ENCODE measurements at regions not wholly inside any gene's neighbourhood (a gene's known extent, or its start where the extent isn't known, plus 50 kb on each side); places are given as distances from the start of the nearest gene placed in this dataset.
"Not testable (repeated sequence)": the region's sequence is repeated elsewhere in the genome, so short reads cannot be mapped to it uniquely, and the experiment has no call there.

DNA sequence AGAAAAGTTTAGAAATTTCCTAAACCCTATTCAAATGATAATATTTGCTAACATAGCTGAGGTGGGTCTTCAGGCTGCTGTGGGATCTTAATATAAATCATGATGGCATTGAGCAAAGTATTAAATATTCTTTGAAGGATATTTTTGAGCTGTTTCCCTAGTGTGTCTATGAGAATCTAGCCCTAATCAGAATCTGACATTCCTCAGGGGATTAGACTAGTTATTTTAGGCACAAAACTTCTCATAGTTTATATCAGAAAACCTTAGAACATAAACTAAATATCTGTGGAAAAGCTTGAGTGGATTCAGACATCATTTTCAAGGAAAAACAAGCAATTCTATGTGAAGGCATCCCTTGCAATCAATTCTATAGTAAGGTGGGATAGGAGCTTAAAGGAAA, 594.5 kb downstream of the RFPL4B start:
- no peak for DNase-seq

- no peak for DNase-seq
Measured at GRCh38 chr6:112946051-112946450, 598.9 kb downstream of the RFPL4B start.

DNA sequence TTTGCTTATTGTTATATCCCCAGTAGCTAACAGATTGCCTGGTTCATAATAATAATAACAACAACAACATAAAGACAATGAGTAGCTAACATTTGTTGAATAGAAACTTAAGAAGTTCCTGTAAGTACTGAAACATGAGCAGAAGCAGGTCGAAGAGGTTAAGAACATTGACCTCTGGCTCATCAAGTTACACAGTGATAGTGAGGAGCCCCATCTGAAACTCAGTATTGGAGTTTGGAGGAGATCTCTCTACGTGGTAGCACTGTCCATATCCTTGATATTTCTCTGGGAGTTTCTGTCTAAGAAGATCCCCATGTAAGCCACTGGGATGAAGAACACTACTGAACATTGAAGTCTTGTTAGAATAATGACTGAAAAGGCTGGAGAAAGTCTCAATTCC, 600.4 kb downstream of the RFPL4B start:
- no peak for DNase-seq

DNA sequence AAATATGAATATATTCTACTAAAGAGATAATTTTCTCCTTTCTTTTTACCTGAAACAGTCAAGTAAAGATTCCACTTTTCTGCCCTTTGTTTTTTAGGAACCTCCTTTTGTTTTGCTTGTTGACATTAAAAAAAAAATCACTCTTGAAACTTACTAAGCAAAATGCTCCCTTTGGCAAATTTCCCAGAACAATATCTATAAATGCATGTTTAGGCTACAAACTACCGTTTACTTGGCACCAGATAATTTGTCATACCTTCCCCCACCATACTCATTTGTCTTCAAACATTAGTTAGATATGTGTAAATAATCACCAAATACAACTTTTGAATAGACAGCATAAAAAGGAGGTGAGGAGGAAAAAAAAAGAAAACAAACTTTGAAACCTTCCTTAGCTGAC, 604.7 kb downstream of the RFPL4B start:
- no peak for DNase-seq

DNA sequence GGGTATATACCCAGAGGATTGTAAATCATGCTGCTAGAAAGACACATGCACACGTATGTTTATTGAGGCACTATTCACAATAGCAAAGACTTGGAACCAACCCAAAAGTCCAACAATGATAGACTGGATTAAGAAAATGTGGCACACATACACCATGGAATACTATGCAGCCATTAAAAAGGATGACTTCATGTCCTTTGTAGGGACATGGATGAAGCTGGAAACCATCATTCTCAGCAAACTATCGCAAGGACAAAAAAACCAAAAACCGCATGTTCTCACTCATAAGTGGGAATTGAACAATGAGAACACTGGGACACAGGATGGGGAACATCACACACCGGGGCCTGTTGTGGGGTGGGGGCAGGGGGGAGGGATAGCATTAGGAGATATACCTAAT, 608.6 kb downstream of the RFPL4B start:
- not testable (repeated sequence) for DNase-seq

GRCh38 chr6:112956696-112957535, 609.8 kb downstream of the RFPL4B start:
- no peak for DNase-seq

DNA sequence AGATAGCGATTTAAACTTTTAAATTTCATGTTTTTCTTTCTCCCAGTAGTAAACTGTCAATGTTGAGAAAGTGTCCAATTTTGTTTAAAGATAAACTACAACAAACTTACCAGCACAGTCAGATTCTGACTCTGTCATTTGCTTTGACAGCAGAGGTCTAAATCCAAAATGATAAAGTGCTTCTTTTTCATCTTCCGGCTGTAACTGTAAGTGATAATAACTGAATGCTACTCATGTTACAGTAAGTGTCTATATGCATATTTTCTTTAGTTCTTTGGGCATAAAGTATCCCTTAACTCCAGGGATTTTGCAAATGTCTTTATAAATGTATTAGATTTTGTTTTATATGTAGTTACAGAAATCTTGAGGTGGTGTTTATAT, 610.4 kb downstream of the RFPL4B start:
- no peak for DNase-seq

DNA sequence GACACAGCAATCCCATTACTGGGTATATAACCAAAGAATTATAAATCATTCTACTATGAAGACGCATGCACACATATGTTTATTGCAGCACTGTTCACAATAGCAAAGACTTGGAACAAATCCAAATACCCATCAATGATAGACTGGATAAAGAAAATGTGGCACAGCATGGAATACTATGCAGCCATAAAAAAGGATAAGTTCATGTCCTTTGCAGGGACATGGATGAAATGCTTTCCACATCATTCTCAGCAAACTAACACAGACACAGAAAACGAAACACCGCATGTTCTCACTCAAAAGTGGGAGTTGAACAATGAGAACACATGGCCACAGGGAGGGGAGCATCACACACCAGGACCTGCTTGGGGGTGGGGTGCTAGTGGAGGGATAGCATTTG, 613.0 kb downstream of the RFPL4B start:
- not testable (repeated sequence) for DNase-seq

- DNase-seq, result no peak
Measured at GRCh38 chr6:112967974-112968373, 620.8 kb downstream of the RFPL4B start.

- no peak for DNase-seq
Measured at GRCh38 chr6:112971651-112972050, 624.5 kb downstream of the RFPL4B start.

GRCh38 chr6:112974931-112975330, 627.8 kb downstream of the RFPL4B start:
- DNase-seq, result not testable (repeated sequence)

DNA sequence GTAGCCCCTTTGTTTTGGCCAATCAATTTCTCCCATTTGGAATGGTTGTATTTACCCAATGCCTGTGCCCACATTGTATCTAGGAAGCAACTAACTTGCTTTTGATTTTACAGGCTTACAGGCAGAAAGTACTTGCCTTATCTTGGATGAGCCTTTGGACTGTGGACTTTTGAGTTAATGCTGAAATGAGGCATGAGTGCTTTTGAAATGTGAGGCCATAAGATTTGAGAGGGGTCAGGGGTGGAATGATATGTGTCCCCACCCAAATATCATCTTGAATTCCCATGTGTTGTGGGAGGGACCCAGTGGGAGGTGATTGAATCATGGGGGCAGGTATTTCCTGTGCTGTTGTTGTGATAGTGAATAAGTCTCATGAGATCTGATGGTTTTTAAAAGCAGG, 629.4 kb downstream of the RFPL4B start:
- not testable (repeated sequence) for DNase-seq

DNA sequence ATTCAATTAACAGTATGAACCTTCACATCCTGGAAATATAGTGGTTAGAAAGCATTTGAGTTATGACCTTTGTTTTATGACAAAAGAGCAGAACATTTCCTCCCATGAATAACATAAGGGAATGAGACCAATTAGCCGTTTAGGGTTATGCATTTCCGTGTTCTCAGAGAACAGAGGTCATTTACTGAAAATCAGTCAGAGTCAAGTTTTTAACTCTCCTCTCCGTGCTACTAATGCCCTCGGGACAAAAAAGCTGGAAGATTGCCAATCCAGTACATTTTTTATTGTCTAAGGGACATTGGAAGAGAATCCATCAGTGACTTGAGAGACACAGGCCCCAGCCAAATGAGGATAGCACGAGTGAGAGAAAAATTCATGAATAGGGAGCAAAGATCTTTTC, 632.7 kb downstream of the RFPL4B start:
- DNase-seq, result no peak

DNA sequence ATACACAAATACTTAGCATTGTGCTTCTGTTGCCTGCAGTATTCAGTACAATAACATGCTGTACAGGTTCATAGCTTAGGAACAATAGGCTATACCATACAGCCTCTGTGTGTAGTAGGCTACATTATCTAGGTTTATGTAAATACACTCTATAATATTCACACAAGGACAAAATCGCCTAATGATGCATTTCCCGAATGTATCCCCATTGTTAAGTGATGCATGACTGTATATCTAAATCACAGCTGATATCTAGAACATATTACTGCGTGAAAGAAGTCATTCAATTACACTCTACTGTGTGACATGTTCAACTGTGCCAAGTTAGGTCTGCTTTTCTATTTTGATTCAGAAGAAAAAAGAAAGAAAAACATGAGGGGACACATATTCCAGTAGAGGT, 633.5 kb downstream of the RFPL4B start:
- DNase-seq, result no peak

DNA sequence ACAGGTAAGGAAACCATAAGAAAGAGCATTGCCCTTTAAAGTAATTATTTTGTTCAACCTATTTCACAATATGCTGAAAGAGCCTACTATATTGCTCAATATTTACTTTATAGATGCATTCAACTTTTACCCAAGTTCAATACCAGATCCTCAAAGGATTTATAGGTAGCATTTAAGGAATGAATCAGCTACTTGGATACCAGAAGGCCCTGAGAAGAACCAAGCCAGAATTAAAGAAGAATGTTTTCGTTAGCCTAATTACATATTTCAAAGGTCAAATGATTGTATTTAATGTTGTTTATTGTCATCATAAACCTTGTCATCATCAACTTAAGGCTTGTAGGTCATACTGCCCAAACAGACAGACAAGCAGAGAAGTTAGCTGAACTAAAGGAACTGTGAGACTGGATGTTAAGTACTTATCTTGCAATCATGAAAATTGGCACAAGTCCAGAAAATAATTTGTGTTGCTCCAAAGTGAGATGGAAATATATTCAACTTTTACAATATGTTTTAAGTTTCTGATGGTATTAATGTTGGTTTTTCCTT, 636.7 kb downstream of the RFPL4B start:
- no peak for DNase-seq

DNA sequence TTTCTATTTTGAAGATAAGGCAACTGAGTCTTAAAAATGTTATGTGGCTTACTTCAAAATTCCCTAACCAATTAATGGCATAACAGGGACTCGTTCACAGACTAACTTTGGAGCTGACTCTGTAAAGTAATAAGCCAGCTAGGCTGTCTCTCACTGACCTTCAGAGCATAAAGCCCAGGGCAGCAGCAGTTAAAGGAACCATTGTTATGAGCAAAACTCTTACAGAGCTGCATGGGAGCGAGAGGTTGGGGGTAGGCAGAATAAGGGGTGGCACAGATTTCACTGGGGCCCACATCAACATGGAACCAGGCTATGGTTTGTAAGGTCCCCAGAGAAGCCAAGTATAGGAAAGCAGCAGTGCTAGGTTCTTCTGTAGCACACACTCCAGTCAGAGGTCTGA, 637.8 kb downstream of the RFPL4B start:
- DNase-seq, result no peak

- no peak for DNase-seq
Measured at GRCh38 chr6:112986321-112986720, 639.2 kb downstream of the RFPL4B start.

DNA sequence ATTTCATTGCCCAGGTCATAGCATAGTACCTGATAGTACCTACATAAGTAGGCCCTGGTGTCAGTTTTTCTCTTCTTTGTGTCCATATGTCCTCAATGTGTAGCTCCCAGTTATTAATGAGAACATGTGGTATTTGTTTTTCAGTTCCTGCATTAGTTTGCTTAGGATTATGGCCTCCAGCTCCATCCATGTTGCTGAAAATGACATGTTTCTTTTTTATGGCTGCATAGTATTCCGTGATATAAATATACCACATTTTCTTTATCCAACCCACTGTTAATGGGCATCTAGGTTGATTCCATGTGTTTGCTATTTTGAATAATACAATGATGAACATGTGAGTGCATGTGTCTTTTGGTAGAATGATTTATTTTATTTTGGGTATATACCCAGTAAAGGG, 641.6 kb downstream of the RFPL4B start:
- DNase-seq, result no peak

DNA sequence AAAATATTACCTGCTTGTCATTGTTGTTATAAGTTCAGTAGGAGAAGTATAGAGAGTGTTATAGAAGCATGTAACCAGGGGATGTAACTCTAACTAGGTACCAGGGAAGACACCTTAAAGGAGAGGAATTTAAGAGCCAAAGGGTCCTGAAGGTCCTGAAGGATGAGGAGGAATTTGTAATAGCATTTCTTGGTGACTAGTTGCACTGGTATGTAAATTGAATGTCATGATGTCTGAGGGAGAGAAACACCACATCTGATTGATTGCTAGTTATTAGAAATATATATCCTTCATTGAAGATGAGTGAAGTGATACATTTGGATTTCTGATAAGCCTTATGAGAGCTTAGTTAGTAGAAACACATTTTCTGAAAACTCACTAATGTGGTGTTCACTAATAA, 643.8 kb downstream of the RFPL4B start:
- no peak for DNase-seq

DNA sequence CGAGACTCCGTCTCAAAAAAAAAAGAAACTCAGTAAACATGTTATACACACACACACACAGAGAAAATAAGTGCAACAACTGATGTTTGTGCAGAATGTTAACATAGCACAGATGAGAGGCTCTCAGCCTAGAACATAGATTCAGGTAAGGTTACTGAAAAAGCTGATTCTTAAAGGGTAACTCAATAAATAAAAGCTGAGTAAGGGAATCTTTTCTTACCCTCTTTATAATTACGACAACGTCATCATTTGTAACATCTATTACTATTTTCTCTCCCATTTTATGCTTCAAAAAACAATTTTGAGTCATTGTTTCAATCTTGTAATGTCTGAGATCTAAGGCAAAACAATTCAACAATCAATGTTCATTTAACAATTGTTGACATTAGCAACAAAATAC, 644.8 kb downstream of the RFPL4B start:
- no peak for DNase-seq

DNA sequence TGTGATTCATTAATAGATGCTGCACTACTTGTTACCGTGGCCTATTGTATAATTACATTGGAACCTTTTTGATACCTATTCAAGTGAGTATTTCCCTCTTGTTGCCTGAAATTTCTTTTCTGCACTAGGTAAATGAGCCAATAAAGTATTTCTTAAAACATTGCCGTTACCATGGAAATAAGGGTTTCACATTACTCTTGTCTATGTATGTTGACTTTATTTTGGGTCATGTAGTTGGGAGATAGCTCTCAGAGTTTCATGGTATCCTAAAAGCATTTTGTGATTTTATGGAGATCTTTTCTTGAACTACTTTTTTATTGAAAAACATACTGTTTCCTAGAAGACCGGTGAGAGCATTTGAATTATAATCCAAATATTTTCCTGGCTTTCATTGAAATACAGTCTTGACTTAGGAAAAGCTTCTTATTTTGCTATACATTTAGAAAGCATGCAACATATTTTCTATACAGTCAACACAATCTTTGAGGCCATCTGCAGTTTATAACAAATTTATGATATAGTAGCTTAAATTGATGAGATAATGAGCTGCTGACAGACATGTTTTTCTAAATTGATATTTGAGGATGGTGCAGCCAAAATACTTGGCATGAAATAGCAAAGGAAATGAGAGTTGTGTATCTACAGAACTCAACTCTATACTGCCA, 650.4 kb downstream of the RFPL4B start:
- DNase-seq, result no peak

DNA sequence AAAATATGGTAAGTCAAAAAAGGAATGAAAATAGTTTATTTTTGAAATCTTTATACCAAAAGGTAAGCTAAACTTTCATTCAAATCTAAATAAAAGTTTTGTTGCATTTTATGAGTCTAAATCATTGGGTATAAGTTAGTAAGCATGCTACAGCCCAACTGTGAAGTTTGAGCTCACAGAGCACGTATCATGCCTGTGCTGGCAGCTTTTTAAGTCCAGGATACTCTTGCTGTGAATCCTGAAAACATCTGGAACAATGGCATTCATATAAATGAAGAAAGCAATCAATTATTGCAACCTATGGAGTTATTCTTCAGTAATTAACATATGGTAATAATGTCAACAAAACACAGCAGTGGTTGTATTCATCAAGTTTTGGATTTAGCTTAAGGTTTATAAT, 656.9 kb downstream of the RFPL4B start:
- DNase-seq, result no peak

DNA sequence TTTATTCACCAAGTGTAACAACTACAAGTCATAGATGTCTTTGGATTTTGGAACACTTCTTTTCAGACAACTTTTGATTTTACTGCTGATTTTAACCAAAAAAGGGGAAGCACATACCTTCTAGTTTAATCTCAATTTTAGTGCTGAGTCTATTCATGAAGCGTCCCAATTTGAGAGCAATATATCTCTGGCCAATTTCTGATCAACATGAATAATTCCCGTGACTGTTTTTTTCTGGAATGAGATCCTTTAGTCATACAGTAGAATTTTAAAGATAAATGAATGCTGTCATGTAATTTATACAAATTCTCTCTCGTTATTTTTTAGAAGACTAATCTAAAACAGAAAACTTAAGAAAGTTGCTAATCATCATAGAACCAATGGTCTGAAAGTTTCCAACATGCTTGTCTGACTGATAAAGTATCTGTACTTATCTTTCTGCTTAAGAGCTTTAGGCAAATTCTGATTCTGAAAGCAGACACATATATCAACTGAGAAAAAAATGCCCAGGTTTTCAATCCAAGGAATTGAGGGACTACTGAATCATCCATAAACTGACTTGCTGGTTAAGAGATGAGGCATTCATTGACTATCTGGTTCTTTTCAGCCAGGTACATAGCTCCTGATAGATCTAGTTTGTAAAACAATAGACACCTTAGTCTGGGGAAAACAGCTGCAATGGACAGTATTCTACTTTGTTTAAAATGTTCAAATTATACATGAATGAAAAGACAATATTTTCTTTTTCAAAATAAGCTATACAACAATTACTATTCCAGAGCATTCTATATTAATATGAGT, 657.5 kb downstream of the RFPL4B start:
- no peak for DNase-seq

GRCh38 chr6:113006494-113006893, 659.4 kb downstream of the RFPL4B start:
- DNase-seq, result no peak

All from activated naive CD4-positive, alpha-beta T cell treated with Interleukin-2 at 50 U/mL for 16 hours (primary cell).